GM19455 (cell line): ENCODE measurements at regions not wholly inside any gene's neighbourhood (a gene's known extent, or its start where the extent isn't known, plus 50 kb on each side); places are given as distances from the start of the nearest gene placed in this dataset.

Experiments
- ATAC-seq: cut with Tn5 transposase; IDR thresholded peaks from one replicate; pipeline ENCODE4 v1.9.1; 2021; ENCODE audit not compliant: unreplicated experiment

- no peak for ATAC-seq
Observed at GRCh38 chr5:31137676-31138075, 55.8 kb upstream of the CDH6 start.

GRCh38 chr5:31135542-31135941 is 57.9 kb upstream of the CDH6 start:
- no peak for ATAC-seq

- ATAC-seq, result no peak
Observed at GRCh38 chr5:31133488-31133887, 60.0 kb upstream of the CDH6 start.

GRCh38 chr5:31131381-31131891 is 62.0 kb upstream of the CDH6 start:
- no peak for ATAC-seq

- no peak for ATAC-seq
Observed at GRCh38 chr5:31130676-31131075, 62.8 kb upstream of the CDH6 start.

- no peak for ATAC-seq
Observed at GRCh38 chr5:31124651-31125305, 68.7 kb upstream of the CDH6 start.

- ATAC-seq, result no peak
Observed at GRCh38 chr5:31124026-31124425, 69.5 kb upstream of the CDH6 start.

- ATAC-seq, result no peak
Observed at GRCh38 chr5:31122998-31123951, 70.2 kb upstream of the CDH6 start.

GRCh38 chr5:31121224-31121623 is 72.3 kb upstream of the CDH6 start:
- no peak for ATAC-seq

- no peak for ATAC-seq
Observed at GRCh38 chr5:31120642-31120948, 72.9 kb upstream of the CDH6 start.

- no peak for ATAC-seq
Observed at GRCh38 chr5:31119938-31120641, 73.4 kb upstream of the CDH6 start.

- no peak for ATAC-seq
Observed at GRCh38 chr5:31116466-31117031, 76.9 kb upstream of the CDH6 start.

- ATAC-seq, result no peak
Observed at GRCh38 chr5:31114817-31115216, 78.7 kb upstream of the CDH6 start.

- no peak for ATAC-seq
Observed at GRCh38 chr5:31113666-31114350, 79.7 kb upstream of the CDH6 start.

- ATAC-seq, result no peak
Observed at GRCh38 chr5:31113101-31113500, 80.4 kb upstream of the CDH6 start.

- no peak for ATAC-seq
Observed at GRCh38 chr5:31107091-31107518, 86.4 kb upstream of the CDH6 start.

GRCh38 chr5:31106691-31107090 is 86.8 kb upstream of the CDH6 start:
- ATAC-seq, result no peak

GRCh38 chr5:31106278-31106677 is 87.2 kb upstream of the CDH6 start:
- no peak for ATAC-seq

- ATAC-seq, result no peak
Observed at GRCh38 chr5:31104775-31105174, 88.7 kb upstream of the CDH6 start.

GRCh38 chr5:31100781-31101310 is 92.6 kb upstream of the CDH6 start:
- no peak for ATAC-seq
